ENCODE measurements at regions not wholly inside any gene's neighbourhood (a gene's known extent, or its start where the extent isn't known, plus 50 kb on each side); places are given as distances from the start of the nearest gene placed in this dataset.

GRCh38 chr3:30548600-30548999 is 57.8 kb upstream of the TGFBR2 start:
- Histone ChIP-seq H3K9me3 (ENCODE audit: control insufficient read depth, insufficient read depth, low read depth, low read length) (no peaks in the 10 kb centered on the region), H3K27ac (ENCODE audit: low read length) (no peak overlapping the region), H3K27me3 (ENCODE audit: control insufficient read depth, insufficient read depth, low read length) (no peaks in the 10 kb centered on the region), H3K36me3 (ENCODE audit: control insufficient read depth, insufficient read depth, low read length) (no peaks in the 10 kb centered on the region), H3K4me1 (ENCODE audit: control insufficient read depth, insufficient read depth, low read length) (no peaks in the 10 kb centered on the region; the same call in 1 of the 2 replicates), H3K4me3 (ENCODE audit: low read depth in 2 of 2, low read length in 2 of 2) (no peak overlapping the region)
- BruUV-seq (replicated peaks), result no TSS peak
- TF ChIP-seq CTCF (IDR thresholded peaks at IDR 0.05) (no peak), TCF7L2 (IDR thresholded peaks at IDR 0.05; ENCODE audit: low read depth, low read length) (no peak), POLR2AphosphoS5 (IDR thresholded peaks at IDR 0.05; ENCODE audit: low read depth, low read length) (no peak), SIN3A (IDR thresholded peaks at IDR 0.05; ENCODE audit: borderline replicate concordance, insufficient read depth, low read depth, low read length) (no peak), REST (IDR thresholded peaks at IDR 0.05; ENCODE audit: insufficient read depth in 1 of 2, low read depth in 2 of 2, low read length in 1 of 2) (no peak)
- no peak for DNase-seq (ENCODE audit: low read depth, low spot score)
- in situ Hi-C loops (cut with HindIII; ENCODE audit: low pct_unique_long_range_greater_than_20kb, low sequenced_read_pairs), result no loop called here
- no peak for ATAC-seq
- intact Hi-C loops (cut with micrococcal nuclease; ENCODE audit: unreplicated experiment), result no loop called here
- CTCF ChIA-PET, result no interaction called here
- POLR2A ChIA-PET, result no interaction called here

- ATAC-seq, result no peak
Observed at GRCh38 chr3:30549600-30549999, 56.8 kb upstream of the TGFBR2 start.

More at GRCh38 chr3:30549600-30549999, 56.8 kb upstream of the TGFBR2 start:
- Histone ChIP-seq H3K36me3 (ENCODE audit: control insufficient read depth, insufficient read depth, low read length) (no peaks in the 10 kb centered on the region), H3K27ac (ENCODE audit: low read length) (no peak overlapping the region), H3K27me3 (ENCODE audit: control insufficient read depth, insufficient read depth, low read length) (no peaks in the 10 kb centered on the region), H3K4me3 (ENCODE audit: low read depth in 2 of 2, low read length in 2 of 2) (no peak overlapping the region), H3K9me3 (ENCODE audit: control insufficient read depth, insufficient read depth, low read depth, low read length) (no peaks in the 10 kb centered on the region), H3K4me1 (ENCODE audit: control insufficient read depth, insufficient read depth, low read length) (no peaks in the 10 kb centered on the region; the same call in 1 of the 2 replicates)
- no TSS peak for BruUV-seq (replicated peaks)
- intact Hi-C loops (cut with micrococcal nuclease; ENCODE audit: unreplicated experiment) (no loop called here), in situ Hi-C loops (cut with HindIII; ENCODE audit: low pct_unique_long_range_greater_than_20kb, low sequenced_read_pairs) (no loop called here)
- ChIA-PET POLR2A (no interaction called here), CTCF (no interaction called here)
- TF ChIP-seq TCF7L2 (IDR thresholded peaks at IDR 0.05; ENCODE audit: low read depth, low read length), result no peak
- TF ChIP-seq SIN3A (IDR thresholded peaks at IDR 0.05; ENCODE audit: borderline replicate concordance, insufficient read depth, low read depth, low read length), result no peak
- no peak for TF ChIP-seq REST (IDR thresholded peaks at IDR 0.05; ENCODE audit: insufficient read depth in 1 of 2, low read depth in 2 of 2, low read length in 1 of 2)
- no peak for TF ChIP-seq POLR2AphosphoS5 (IDR thresholded peaks at IDR 0.05; ENCODE audit: low read depth, low read length)
- TF ChIP-seq CTCF (IDR thresholded peaks at IDR 0.05), result no peak
- DNase-seq (ENCODE audit: low read depth, low spot score), result no peak

Measured in Panc1 (cell line).